H1 (cell line): ENCODE measurements at regions not wholly inside any gene's neighbourhood (a gene's known extent, or its start where the extent isn't known, plus 50 kb on each side); places are given as distances from the start of the nearest gene placed in this dataset.

Experiments
- CTCF ChIA-PET: fragments of 300-600 bp; sonication (Branson Sonifier 250); formaldehyde crosslinking; loops from one replicate; lab custom pipeline; 2021; ENCODE audit not compliant: partially characterized antibody; lab: Charles Lee
- POLR2A ChIA-PET: fragments of 300-600 bp; sonication (Branson Sonifier 250); formaldehyde crosslinking; loops from one replicate; lab custom pipeline; 2021; ENCODE audit warnings: inconsistent platforms; ENCODE audit not compliant: partially characterized antibody; lab: Charles Lee
- DNase-seq, 2 experiments: peaks; one replicate each; pipeline versions ENCODE4 v3.0.0 to v3.0.0-alpha.2; 2010 to 2022; ENCODE audit warnings: low spot score in 2 of 2, low read depth in 1 of 2, mixed read lengths in 1 of 2
- FAIRE-seq: peaks from 2 replicates; lab custom pipeline; 2011; peaks lifted over from hg19 to GRCh38; lab: Jason Lieb, UNC
- H2AFZ ChIP-seq: 2 replicates; pipeline ENCODE4 v1.8.1; 2012; ENCODE audit warnings: low read length, inconsistent platforms
- H2AK5ac ChIP-seq: 2 replicates; pipeline ENCODE4 v1.6.1; 2013; ENCODE audit warnings: low read depth, low read length
- H2BK120ac ChIP-seq: replicated peaks from 2 replicates; pipeline ENCODE3; 2013; ENCODE audit warnings: low read depth, low read length, inconsistent platforms
- H2BK12ac ChIP-seq: 2 replicates; pipeline ENCODE4 v1.6.1; 2013; ENCODE audit warnings: low read depth, low read length
- H2BK15ac ChIP-seq: 2 replicates; pipeline ENCODE4 v1.6.1; 2013; ENCODE audit warnings: low read length
- H2BK20ac ChIP-seq: 2 replicates; pipeline ENCODE4 v1.6.1; 2013; ENCODE audit warnings: low read length
- H2BK5ac ChIP-seq: 2 replicates; pipeline ENCODE4 v1.6.1; 2013; ENCODE audit warnings: low read depth, low read length
- H3K14ac ChIP-seq: 2 replicates; pipeline ENCODE4 v1.6.1; 2013; ENCODE audit warnings: inconsistent platforms; ENCODE audit not compliant: insufficient read length
- H3K18ac ChIP-seq: 2 replicates; pipeline ENCODE4 v1.6.1; 2013; ENCODE audit warnings: low read length; ENCODE audit errors: extremely low read depth
- H3K23ac ChIP-seq: 2 replicates; pipeline ENCODE4 v1.6.1; 2013; ENCODE audit warnings: inconsistent platforms; ENCODE audit not compliant: insufficient read length
- H3K23me2 ChIP-seq: 2 replicates; pipeline ENCODE4 v1.6.1; 2013; ENCODE audit warnings: low read depth, low read length
- H3K27ac ChIP-seq: 2 replicates; pipeline ENCODE4 v1.6.1; 2011; ENCODE audit warnings: low read depth, low read length, inconsistent platforms
- H3K27me3 ChIP-seq, 4 experiments: replicated peaks in 1 of 4; 1 replicate in 1 of 4; 2 replicates in 3 of 4; pipeline versions ENCODE4 v1.6.1 to v1.8.1; 2011 to 2013; ENCODE audit warnings: low read length in 3 of 4, mild to moderate bottlenecking in 3 of 4, inconsistent platforms in 2 of 4, mixed read lengths in 2 of 4, moderate library complexity in 1 of 4; ENCODE audit not compliant: control insufficient read depth in 3 of 4, insufficient read depth in 3 of 4; ENCODE audit errors: extremely low read depth in 1 of 4
- H3K36me3 ChIP-seq, 4 experiments: 2 replicates each; pipeline versions ENCODE4 v1.6.1 to v1.8.1; 2011 to 2013; ENCODE audit warnings: mild to moderate bottlenecking in 4 of 4, low read length in 3 of 4, moderate library complexity in 2 of 4, control low read depth in 1 of 4, inconsistent platforms in 1 of 4; ENCODE audit not compliant: insufficient read depth in 4 of 4, control insufficient read depth in 2 of 4
- H3K4ac ChIP-seq: replicated peaks from 2 replicates; pipeline ENCODE3; 2013; ENCODE audit warnings: low read length, low read depth, mixed read lengths, inconsistent platforms; ENCODE audit not compliant: insufficient read length
- H3K4me1 ChIP-seq, 4 experiments: replicated peaks in 1 of 4; 1 replicate in 1 of 4; 2 replicates in 3 of 4; pipeline versions ENCODE4 v1.6.1 to v1.8.1; 2011 to 2013; ENCODE audit warnings: low read length in 3 of 4, inconsistent platforms in 2 of 4, mixed read lengths in 1 of 4; ENCODE audit not compliant: insufficient read depth in 4 of 4, control insufficient read depth in 3 of 4
- H3K4me2 ChIP-seq, 2 experiments: 2 replicates each; pipeline versions ENCODE4 v1.6.1 to v1.8.1; 2011 to 2013; ENCODE audit warnings: low read depth in 2 of 2, low read length in 2 of 2, control low read depth in 1 of 2, inconsistent platforms in 1 of 2, mild to moderate bottlenecking in 1 of 2; ENCODE audit not compliant: insufficient read depth in 1 of 2
- H3K4me3 ChIP-seq, 4 experiments: fragments of 200-600, 300-600 bp in 1 of 4; sonication (generic), shearing (Covaris generic), sonication (Bioruptor Twin) in 1 of 4; 2 replicates each; pipeline versions ENCODE4 v1.5.1 to v1.8.1; 2011 to 2016; ENCODE audit warnings: low read length in 4 of 4, low read depth in 3 of 4, control low read depth in 2 of 4, inconsistent platforms in 2 of 4, mild to moderate bottlenecking in 2 of 4, mixed read lengths in 1 of 4, moderate library complexity in 1 of 4; ENCODE audit not compliant: insufficient read depth in 2 of 4; ENCODE audit errors: extremely low read depth in 1 of 4
- H3K56ac ChIP-seq: replicated peaks from 2 replicates; pipeline ENCODE3; 2013; ENCODE audit warnings: low read depth, mild to moderate bottlenecking, mixed read lengths, low read length, inconsistent platforms; ENCODE audit not compliant: insufficient read length
- H3K79me1 ChIP-seq: 2 replicates; pipeline ENCODE4 v1.6.1; 2013; ENCODE audit warnings: low read depth, low read length, control low read depth
- H3K79me2 ChIP-seq, 2 experiments: 2 replicates each; pipeline versions ENCODE4 v1.6.1 to v1.8.1; 2012 to 2013; ENCODE audit warnings: low read length in 2 of 2, mild to moderate bottlenecking in 2 of 2, inconsistent platforms in 1 of 2; ENCODE audit not compliant: insufficient read depth in 2 of 2, control insufficient read depth in 1 of 2
- H3K9ac ChIP-seq, 4 experiments: replicated peaks in 1 of 4; 1 replicate in 1 of 4; 2 replicates in 3 of 4; pipeline versions ENCODE4 v1.6.1 to v1.8.1; 2011 to 2013; ENCODE audit warnings: low read depth in 3 of 4, low read length in 3 of 4, control low read depth in 2 of 4, mild to moderate bottlenecking in 2 of 4, moderate library complexity in 2 of 4, inconsistent platforms in 1 of 4; ENCODE audit errors: extremely low read depth in 1 of 4
- H3K9me3 ChIP-seq, 2 experiments: 2 replicates each; pipeline versions ENCODE4 v1.6.1 to v1.8.1; 2012 to 2013; ENCODE audit warnings: mild to moderate bottlenecking in 2 of 2, moderate library complexity in 2 of 2, control low read depth in 1 of 2, inconsistent platforms in 1 of 2, low read depth in 1 of 2, low read length in 1 of 2, mixed read lengths in 1 of 2; ENCODE audit not compliant: insufficient read depth in 2 of 2
- H4K20me1 ChIP-seq, 2 experiments: replicated peaks in 1 of 2; 2 replicates each; pipeline versions ENCODE3 to v1.8.1; 2011 to 2013; ENCODE audit warnings: inconsistent platforms in 2 of 2, low read length in 2 of 2, mild to moderate bottlenecking in 1 of 2; ENCODE audit not compliant: insufficient read depth in 2 of 2, control insufficient read depth in 1 of 2
- H4K5ac ChIP-seq: 2 replicates; pipeline ENCODE4 v1.6.1; 2013; ENCODE audit warnings: low read length, low read depth, mixed read lengths, inconsistent platforms; ENCODE audit not compliant: insufficient read length
- H4K8ac ChIP-seq: 2 replicates; pipeline ENCODE4 v1.8.0; 2013; ENCODE audit warnings: mild to moderate bottlenecking, moderate library complexity, low read length, inconsistent platforms; ENCODE audit not compliant: insufficient read depth; ENCODE audit errors: extremely low read depth
- H4K91ac ChIP-seq: replicated peaks from 2 replicates; pipeline ENCODE3; 2013; ENCODE audit warnings: low read length, mixed read lengths, inconsistent platforms; ENCODE audit not compliant: insufficient read length
- RAD21 ChIP-seq, 2 experiments: IDR thresholded peaks in 1 of 2; conservative IDR thresholded peaks in 1 of 2; 2 replicates each; pipeline ENCODE4 v1.6.1; 2011; ENCODE audit warnings: low read depth in 2 of 2, low read length in 2 of 2, improper control_type of control experiment in 1 of 2, inconsistent platforms in 1 of 2, mild to moderate bottlenecking in 1 of 2, moderate library complexity in 1 of 2
- WGBS, 2 experiments: shearing (Covaris generic) in 1 of 2; methylation state at CpG; one replicate each; pipeline versions ENCODE4 v1.1.6 to v1.1.7; 2013 to 2015; ENCODE audit warnings: low lambda C conversion rate in 2 of 2, mixed read lengths in 2 of 2, inconsistent platforms in 1 of 2, low coverage in 1 of 2, missing lambda C conversion rate in 1 of 2; ENCODE audit not compliant: insufficient replicate concordance in 2 of 2, insufficient coverage in 1 of 2, insufficient read length in 1 of 2; ENCODE audit errors: extremely low coverage in 1 of 2, missing lambda C conversion rate in 1 of 2; 5-methylcytosine and 5-hydroxymethylcytosine counted together

GRCh38 chr2:204265681-204266181 is 279.5 kb upstream of the PARD3B start:
- Histone ChIP-seq H3K9ac (no peak overlapping the region), H4K5ac (no peak overlapping the region), H3K18ac (no peak overlapping the region), H2BK120ac (no peak overlapping the region), H4K8ac (no peak overlapping the region), H3K4me3 (no peak overlapping the region), H3K79me2 (no peaks in the 10 kb centered on the region), H3K9me3 (peaks cover under 1 to 10% of the 10 kb centered on the region in 2 experiments; a peak in 3 of 4 replicates), H3K23ac (no peak overlapping the region), H3K56ac (no peak overlapping the region), H2BK15ac (no peak overlapping the region), H3K27me3 (no peaks in the 10 kb centered on the region; a peak in 1 of 7 replicates), H3K4me2 (no peak overlapping the region), H2BK20ac (no peak overlapping the region), H2BK5ac (no peak overlapping the region), H3K4ac (no peak overlapping the region), H2AFZ (no peak overlapping the region), H3K36me3 (no peaks in the 10 kb centered on the region; a peak in 1 of 8 replicates), H2AK5ac (no peak overlapping the region), H4K20me1 (no peaks in the 10 kb centered on the region), H3K14ac (no peak overlapping the region), H3K79me1 (no peaks in the 10 kb centered on the region), H3K23me2 (no peaks in the 10 kb centered on the region), H3K27ac (no peak overlapping the region), H4K91ac (no peak overlapping the region), H2BK12ac (no peak overlapping the region), H3K4me1 (peaks cover 2 to 11% (median 6%) of the 10 kb centered on the region in 4 experiments; a peak in 4 of 7 replicates)
- FAIRE-seq (no peak), DNase-seq (no peak)
- TF ChIP-seq RAD21 (IDR thresholded peaks at IDR 0.05 in 1 of 2, conservative IDR thresholded peaks at IDR 0.05 in 1 of 2; ENCODE audit: low read depth in 2 of 2, low read length in 2 of 2), result no peak
- CTCF ChIA-PET, result interaction anchor here (0.6 to 4.0 kb wide), 4 partner anchors 11 to 426 kb away, joined by 3 to 13 read pairs (median 4); no protein-coding TSS in a partner anchor
- WGBS, 2 experiments, result 93% methylated on average over 7 of the region's 7 CpGs; no CpG with 5 or more reads in 1 of the 2 experiments
- POLR2A ChIA-PET, result no interaction called here
